Mesendoderm (in vitro differentiated cells): ENCODE measurements at regions not wholly inside any gene's neighbourhood (a gene's known extent, or its start where the extent isn't known, plus 50 kb on each side); places are given as distances from the start of the nearest gene placed in this dataset.
"Not testable (repeated sequence)": the region's sequence is repeated elsewhere in the genome, so short reads cannot be mapped to it uniquely, and the experiment has no call there.

Source experiments
- DNase-seq: peaks from one replicate; pipeline ENCODE4 v3.0.0; 2013
- H2AK5ac ChIP-seq: 2 replicates; pipeline ENCODE4 v1.6.1; 2013; ENCODE audit warnings: low read length, inconsistent platforms
- H2BK120ac ChIP-seq: 2 replicates; pipeline ENCODE4 v1.6.1; 2013; ENCODE audit warnings: low read depth, mild to moderate bottlenecking, low read length, moderate library complexity, mixed read lengths
- H2BK15ac ChIP-seq: replicated peaks from 2 replicates; pipeline ENCODE4 v1.6.1; 2013; ENCODE audit warnings: low read depth, mild to moderate bottlenecking, moderate library complexity
- H2BK5ac ChIP-seq: 2 replicates; pipeline ENCODE4 v1.6.1; 2013; ENCODE audit warnings: low read length, inconsistent platforms
- H3K18ac ChIP-seq: 2 replicates; pipeline ENCODE4 v1.6.1; 2013; ENCODE audit warnings: mild to moderate bottlenecking, low read length, mixed read lengths
- H3K23ac ChIP-seq: one replicate; pipeline ENCODE4 v1.6.1; 2013; ENCODE audit warnings: low read length
- H3K27ac ChIP-seq: 2 replicates; pipeline ENCODE4 v1.5.1; 2013; ENCODE audit warnings: low read depth, mild to moderate bottlenecking, inconsistent platforms, low read length, moderate library complexity
- H3K27me3 ChIP-seq: 2 replicates; pipeline ENCODE4 v1.6.1; 2013; ENCODE audit warnings: low read length, control low read depth, mild to moderate bottlenecking, inconsistent platforms; ENCODE audit not compliant: insufficient read depth, poor library complexity
- H3K36me3 ChIP-seq: 2 replicates; pipeline ENCODE4 v1.6.1; 2013; ENCODE audit warnings: low read length, inconsistent platforms; ENCODE audit not compliant: control insufficient read depth, insufficient read depth
- H3K4ac ChIP-seq: one replicate; pipeline ENCODE4 v1.6.1; 2013; ENCODE audit warnings: low read depth, mild to moderate bottlenecking, low read length, moderate library complexity
- H3K4me1 ChIP-seq: 2 replicates; pipeline ENCODE4 v1.6.1; 2013; ENCODE audit warnings: low read depth, low read length, inconsistent platforms; ENCODE audit not compliant: control insufficient read depth
- H3K4me2 ChIP-seq: 2 replicates; pipeline ENCODE4 v1.6.1; 2013; ENCODE audit warnings: low read length
- H3K4me3 ChIP-seq: 2 replicates; pipeline ENCODE4 v1.5.1; 2013; ENCODE audit warnings: mild to moderate bottlenecking, low read length
- H3K56ac ChIP-seq: one replicate; pipeline ENCODE4 v1.6.1; 2013; ENCODE audit warnings: low read length
- H3K79me1 ChIP-seq: 2 replicates; pipeline ENCODE4 v1.6.1; 2013; ENCODE audit warnings: low read length, inconsistent platforms
- H3K79me2 ChIP-seq: 2 replicates; pipeline ENCODE4 v1.6.1; 2013; ENCODE audit warnings: mild to moderate bottlenecking, low read length; ENCODE audit not compliant: control insufficient read depth, insufficient read depth
- H3K9ac ChIP-seq: 2 replicates; pipeline ENCODE4 v1.6.1; 2013; ENCODE audit warnings: low read length, inconsistent platforms
- H4K5ac ChIP-seq: one replicate; pipeline ENCODE4 v1.6.1; 2013; ENCODE audit warnings: low read length
- H4K8ac ChIP-seq: one replicate; pipeline ENCODE4 v1.6.1; 2013; ENCODE audit warnings: low read depth, mild to moderate bottlenecking, control low read depth, low read length, moderate library complexity
- WGBS: extraction: QIAGEN DNeasy Blood & Tissue Kit; methylation state at CpG from one replicate; pipeline ENCODE4 v1.1.7; 2013; ENCODE audit warnings: low lambda C conversion rate, missing lambda C conversion rate; ENCODE audit not compliant: insufficient coverage; ENCODE audit errors: extremely low coverage; 5-methylcytosine and 5-hydroxymethylcytosine counted together

DNA sequence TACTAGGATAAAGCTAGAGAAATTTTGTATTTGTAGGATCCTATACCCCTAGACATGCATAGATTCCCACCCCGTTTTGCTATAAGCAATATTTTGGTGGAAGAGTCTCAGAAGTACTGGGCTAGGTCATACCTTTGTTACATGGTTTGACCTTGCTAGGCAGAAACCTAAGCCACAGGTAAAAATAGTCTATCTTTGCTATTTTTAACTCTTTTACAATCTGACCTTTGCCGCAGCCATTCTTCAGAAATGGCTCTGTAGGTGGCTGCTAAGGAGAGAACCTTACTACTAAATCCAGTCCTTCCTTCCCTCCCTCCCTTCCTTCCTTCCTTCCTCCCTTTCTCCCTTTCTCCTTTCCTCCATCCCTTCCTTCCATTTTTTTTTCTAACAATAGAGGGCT is 242.9 kb upstream of the SEL1L start:
- Histone ChIP-seq H3K27ac (no peak overlapping the region), H3K79me1 (no peaks in the 10 kb centered on the region), H3K23ac (no peak overlapping the region), H3K4ac (no peak overlapping the region), H2BK120ac (no peak overlapping the region), H3K27me3 (no peaks in the 10 kb centered on the region), H3K18ac (no peak overlapping the region), H3K79me2 (no peaks in the 10 kb centered on the region), H3K56ac (no peak overlapping the region), H2AK5ac (no peak overlapping the region), H4K8ac (no peak overlapping the region), H3K4me2 (no peak overlapping the region), H3K36me3 (no peaks in the 10 kb centered on the region), H2BK5ac (no peak overlapping the region), H3K9ac (no peak overlapping the region), H2BK15ac (no peak overlapping the region), H3K4me3 (no peak overlapping the region), H3K4me1 (no peaks in the 10 kb centered on the region), H4K5ac (no peak overlapping the region)
- WGBS: no CpG with 5 or more reads among the region's 2 CpGs
- no peak for DNase-seq

DNA sequence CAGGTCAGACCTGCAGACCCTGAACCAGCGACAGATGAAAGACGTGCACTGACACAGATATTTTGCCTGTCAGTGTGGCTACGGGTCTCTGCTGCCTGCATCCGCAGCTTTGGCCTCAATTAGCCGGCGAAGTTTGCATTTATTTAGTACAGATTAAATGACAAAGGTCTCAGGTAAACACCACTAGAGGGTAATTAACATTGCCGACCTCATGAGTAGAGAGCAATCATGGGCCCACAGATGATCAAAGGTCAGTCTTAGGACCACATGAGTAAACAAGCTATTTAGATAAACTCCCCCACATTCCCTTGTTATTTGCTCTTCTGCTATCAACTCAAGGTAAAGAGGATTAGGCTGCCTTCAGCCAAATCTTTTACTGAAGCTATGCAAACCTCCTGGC is 248.1 kb upstream of the SEL1L start:
- H3K18ac ChIP-seq, H3K4ac ChIP-seq, H3K27me3 ChIP-seq, H3K79me1 ChIP-seq, H3K4me3 ChIP-seq, H2BK15ac ChIP-seq, DNase-seq, H3K79me2 ChIP-seq, H3K36me3 ChIP-seq, H3K23ac ChIP-seq, H3K9ac ChIP-seq, H4K8ac ChIP-seq, H3K4me1 ChIP-seq, H4K5ac ChIP-seq, H2AK5ac ChIP-seq, H3K27ac ChIP-seq, H2BK5ac ChIP-seq, H3K56ac ChIP-seq, H2BK120ac ChIP-seq, H3K4me2 ChIP-seq: not testable (repeated sequence)
- no CpG with 5 or more reads among the region's 7 CpGs for WGBS

DNA sequence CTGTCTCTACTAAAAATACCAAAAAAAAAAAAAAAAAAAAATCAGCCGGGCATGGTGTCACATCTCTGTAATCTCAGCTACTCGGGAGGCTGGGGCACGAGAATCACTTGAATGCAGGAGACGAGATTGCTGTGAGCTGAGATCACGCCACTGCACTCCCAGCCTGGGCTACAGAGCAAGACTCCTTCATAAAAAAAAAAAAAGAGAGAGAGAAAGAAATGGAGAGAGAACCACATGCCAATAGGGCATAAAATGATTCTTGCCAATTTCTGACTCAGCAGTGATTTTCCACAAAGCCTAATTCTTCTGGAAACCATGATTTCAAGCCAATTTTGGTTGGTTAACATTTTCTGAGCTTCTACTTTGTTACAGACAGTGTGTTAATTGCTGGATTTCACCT is 250.4 kb upstream of the SEL1L start:
- Histone ChIP-seq H3K27me3 (no peaks in the 10 kb centered on the region), H3K23ac (no peak overlapping the region), H3K4ac (no peak overlapping the region), H3K36me3 (no peaks in the 10 kb centered on the region), H3K56ac (no peak overlapping the region), H2AK5ac (no peak overlapping the region), H3K79me1 (no peaks in the 10 kb centered on the region), H2BK5ac (no peak overlapping the region), H3K4me2 (no peak overlapping the region), H3K4me1 (no peaks in the 10 kb centered on the region), H3K18ac (no peak overlapping the region), H3K27ac (no peak overlapping the region), H4K8ac (no peak overlapping the region), H4K5ac (no peak overlapping the region), H2BK15ac (no peak overlapping the region), H2BK120ac (no peak overlapping the region), H3K79me2 (no peaks in the 10 kb centered on the region), H3K4me3 (no peak overlapping the region), H3K9ac (no peak overlapping the region)
- no peak for DNase-seq
- WGBS: no CpG with 5 or more reads among the region's 5 CpGs

DNA sequence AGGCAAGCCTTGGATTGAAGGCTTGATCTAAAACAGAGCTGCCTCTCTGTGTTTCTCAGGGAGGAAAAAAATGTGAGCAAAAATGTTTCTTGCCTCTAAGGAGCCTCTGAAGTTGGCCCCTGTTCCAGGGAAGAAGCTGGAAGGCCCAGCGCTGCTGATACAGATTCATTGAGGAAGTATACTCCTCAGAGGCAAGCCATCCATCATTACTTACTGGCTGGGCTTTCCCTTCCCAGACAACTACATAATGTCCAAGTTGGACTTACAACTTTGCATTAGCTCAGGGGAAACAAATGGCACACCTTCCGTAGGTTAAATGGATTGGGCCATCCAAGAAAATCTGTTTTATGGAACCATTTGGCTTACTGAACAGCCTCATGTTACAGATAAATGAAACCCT is 263.7 kb upstream of the SEL1L start:
- Histone ChIP-seq H3K4me1 (no peaks in the 10 kb centered on the region), H3K27ac (no peak overlapping the region), H2BK5ac (no peak overlapping the region), H3K4me3 (no peak overlapping the region), H4K5ac (no peak overlapping the region), H3K36me3 (no peaks in the 10 kb centered on the region), H3K9ac (no peak overlapping the region), H3K18ac (no peak overlapping the region), H3K56ac (no peak overlapping the region), H3K23ac (no peak overlapping the region), H3K4ac (no peak overlapping the region), H2BK15ac (no peak overlapping the region), H2BK120ac (no peak overlapping the region), H2AK5ac (no peak overlapping the region), H3K4me2 (no peak overlapping the region), H3K79me1 (no peaks in the 10 kb centered on the region), H3K27me3 (no peaks in the 10 kb centered on the region), H4K8ac (no peak overlapping the region), H3K79me2 (no peaks in the 10 kb centered on the region)
- no peak for DNase-seq
- no CpG with 5 or more reads among the region's 2 CpGs for WGBS

DNA sequence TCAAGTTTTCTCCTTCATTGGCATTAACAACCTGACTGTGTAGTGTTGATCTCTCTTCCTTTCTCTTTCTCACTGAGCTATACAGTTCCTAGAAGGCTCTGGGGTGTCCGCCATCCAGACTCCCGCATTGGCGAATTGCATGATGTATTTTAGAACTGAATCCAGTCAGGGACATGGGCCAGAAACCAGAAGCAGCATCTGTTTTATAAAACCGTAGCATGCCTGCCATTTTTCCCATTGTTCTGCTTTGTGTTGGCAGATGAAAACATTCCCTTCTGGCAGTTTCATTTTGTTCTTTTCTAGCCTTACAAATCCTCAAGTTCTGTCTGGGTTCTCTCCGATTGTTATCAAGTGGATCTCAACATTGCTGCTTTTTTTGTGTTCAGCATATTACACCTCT is 268.3 kb upstream of the SEL1L start:
- Histone ChIP-seq H3K4ac (no peak overlapping the region), H3K4me3 (no peak overlapping the region)
- WGBS: no CpG with 5 or more reads among the region's 5 CpGs

DNA sequence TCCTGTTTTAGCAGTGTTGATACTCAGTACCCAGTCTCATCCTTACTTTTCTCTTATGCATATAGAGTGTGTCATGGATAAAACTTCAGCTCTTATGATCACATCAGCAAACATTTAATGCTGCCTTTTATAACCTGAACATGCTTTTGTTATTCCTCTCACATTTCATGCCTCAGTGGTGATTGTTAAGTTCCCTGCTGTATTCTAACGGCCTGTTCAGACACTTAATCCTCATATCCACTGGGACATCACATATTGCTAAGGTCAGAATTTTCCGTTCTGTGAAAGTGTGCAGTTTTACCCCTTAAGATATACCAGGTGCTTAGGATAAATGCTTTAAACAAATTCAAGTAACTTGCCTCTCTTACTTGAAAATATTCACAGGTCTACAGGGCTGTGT is 268.7 kb upstream of the SEL1L start:
- H3K4me2 ChIP-seq: no peak overlapping the region
- H3K23ac ChIP-seq: no peak overlapping the region
- no peak overlapping the region for H3K18ac ChIP-seq
- no peak for DNase-seq
- H3K79me1 ChIP-seq: no peaks in the 10 kb centered on the region
- H3K4me3 ChIP-seq: no peak overlapping the region
- H2BK120ac ChIP-seq: no peak overlapping the region
- H2BK5ac ChIP-seq: no peak overlapping the region
- H3K9ac ChIP-seq: no peak overlapping the region
- H3K27ac ChIP-seq: no peak overlapping the region
- no peak overlapping the region for H3K56ac ChIP-seq
- H4K8ac ChIP-seq: no peak overlapping the region
- H3K79me2 ChIP-seq: no peaks in the 10 kb centered on the region
- H3K4me1 ChIP-seq: no peaks in the 10 kb centered on the region
- no peak overlapping the region for H2BK15ac ChIP-seq
- WGBS: no CpG with 5 or more reads among the region's 2 CpGs
- H3K27me3 ChIP-seq: no peaks in the 10 kb centered on the region
- no peak overlapping the region for H3K4ac ChIP-seq
- no peaks in the 10 kb centered on the region for H3K36me3 ChIP-seq
- H2AK5ac ChIP-seq: no peak overlapping the region
- no peak overlapping the region for H4K5ac ChIP-seq

More for the DNA sequence above, 268.3 kb upstream of the SEL1L start:
- Histone ChIP-seq H4K5ac (no peak overlapping the region), H4K8ac (no peak overlapping the region), H2AK5ac (no peak overlapping the region), H3K27me3 (no peaks in the 10 kb centered on the region), H3K79me2 (no peaks in the 10 kb centered on the region), H3K79me1 (no peaks in the 10 kb centered on the region), H3K4me1 (no peaks in the 10 kb centered on the region), H3K36me3 (no peaks in the 10 kb centered on the region), H3K27ac (no peak overlapping the region), H2BK15ac (no peak overlapping the region), H2BK5ac (no peak overlapping the region), H3K23ac (no peak overlapping the region), H3K56ac (no peak overlapping the region), H3K4me2 (no peak overlapping the region), H3K18ac (no peak overlapping the region), H3K9ac (no peak overlapping the region), H2BK120ac (no peak overlapping the region)
- DNase-seq: no peak
